ENCODE measurements at regions not wholly inside any gene's neighbourhood (a gene's known extent, or its start where the extent isn't known, plus 50 kb on each side); places are given as distances from the start of the nearest gene placed in this dataset.

- no peak for TF ChIP-seq EP300 (IDR thresholded peaks at IDR 0.05; ENCODE audit: borderline replicate concordance)
- no peak for TF ChIP-seq RAD21 (IDR thresholded peaks at IDR 0.05; ENCODE audit: low read depth)
- TF ChIP-seq REST (IDR thresholded peaks at IDR 0.05; ENCODE audit: low read depth) = no peak
- no peak for TF ChIP-seq TCF12 (IDR thresholded peaks at IDR 0.05; ENCODE audit: low read depth)
- TF ChIP-seq TAF1 (IDR thresholded peaks at IDR 0.05; ENCODE audit: low read depth) = no peak
These were observed 334.0 kb upstream of the CHD6 start for GRCh38 chr20:41952166-41952565.
